ENCODE measurements at regions not wholly inside any gene's neighbourhood (a gene's known extent, or its start where the extent isn't known, plus 50 kb on each side); places are given as distances from the start of the nearest gene placed in this dataset.

DNA sequence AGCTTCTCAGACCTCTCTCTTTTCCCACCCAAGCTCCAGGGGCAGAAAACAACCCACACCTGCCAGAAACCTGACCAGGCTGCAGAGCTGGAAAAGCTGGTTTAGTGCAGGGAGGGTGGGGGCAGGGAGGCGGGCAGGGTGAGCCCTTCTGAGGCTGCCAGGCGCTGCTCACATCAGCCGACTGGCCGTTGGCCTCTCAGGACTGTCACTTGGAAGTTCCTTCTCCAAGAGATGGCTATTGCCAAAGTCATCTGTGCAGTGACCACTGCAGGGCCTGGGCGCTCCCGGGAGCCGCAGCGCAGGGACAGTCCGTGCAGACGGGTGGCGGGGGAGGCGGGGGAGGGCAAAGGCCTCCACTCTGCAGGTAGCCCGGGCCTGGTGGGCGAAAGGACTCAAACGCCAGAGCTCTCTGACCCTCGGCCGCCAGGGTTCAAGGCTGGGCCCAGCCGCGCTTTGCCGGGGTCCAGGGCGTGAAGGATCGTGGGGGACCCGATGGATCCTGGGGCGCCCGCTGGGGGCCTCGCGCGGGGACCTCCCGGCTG lies 205.0 kb upstream of the IER5L start:
- TF ChIP-seq MYC (IDR thresholded peaks at IDR 0.05; ENCODE audit: low read depth, low read length) (no peak), JUN (IDR thresholded peaks at IDR 0.05; ENCODE audit: borderline replicate concordance, insufficient read depth, insufficient read length, low read depth) (no peak)
- Histone ChIP-seq H3K9me3 (replicated peaks; ENCODE audit: control insufficient read depth, insufficient read depth, low read length) (no peaks in the 10 kb centered on the region), H3K4me2 (ENCODE audit: insufficient read depth, low read length) (peak overlapping the region; percentile 71), H3K27me3 (ENCODE audit: control insufficient read depth in 2 of 2, insufficient read depth in 2 of 2, low read length in 2 of 2) (no peaks in the 10 kb centered on the region), H4K20me1 (replicated peaks; ENCODE audit: control insufficient read depth, extremely low read depth, insufficient read depth, low read length) (no peaks in the 10 kb centered on the region), H2AFZ (ENCODE audit: low read depth, low read length) (peak overlapping the region; percentile 84), H3K4me3 (replicated peaks in 1 of 3; ENCODE audit: insufficient read depth in 1 of 3, low read depth in 1 of 3, low read length in 3 of 3) (peak overlapping the region; percentile 11 to 44 (median 38)), H3K9me1 (replicated peaks; ENCODE audit: control insufficient read depth, extremely low read depth, insufficient read depth, low read length) (no peaks in the 10 kb centered on the region), H3K79me2 (ENCODE audit: control insufficient read depth, insufficient read depth, low read length) (no peaks in the 10 kb centered on the region), H3K36me3 (ENCODE audit: control insufficient read depth in 2 of 2, extremely low read depth in 1 of 2, insufficient read depth in 2 of 2, low read length in 2 of 2) (no peaks in the 10 kb centered on the region), H3K27ac (ENCODE audit: insufficient read depth, low read depth, low read length) (no peak overlapping the region), H3K9ac (replicated peaks; ENCODE audit: extremely low read depth, insufficient read depth, low read length) (peak overlapping the region; percentile 39), H3K4me1 (ENCODE audit: control insufficient read depth, extremely low read depth, insufficient read depth, low read length) (peaks cover 2% of the 10 kb centered on the region)
- CTCF ChIA-PET, result interaction anchor here (0.8 to 1.4 kb wide), 10 partner anchors 13 to 251 kb away, joined by 3 to 5 read pairs (median 4); no protein-coding TSS in a partner anchor
- dilution Hi-C loops (cut with MboI; ENCODE audit: extremely low pct_ligation_motif_present, low sequenced_read_pairs) (no loop called here), intact Hi-C loops (cut with micrococcal nuclease) (loop anchor here (2.0 kb wide), 2 partner anchors 30 to 78 kb away; no protein-coding TSS in a partner anchor)
- no peak for DNase-seq (ENCODE audit: low read depth, low spot score)
- POLR2A ChIA-PET, result interaction anchor here (0.6 to 1.3 kb wide), 3 partner anchors 205 to 208 kb away, joined by 3 to 4 read pairs (median 3); partner anchors contain the start of gene IER5L
- FAIRE-seq, result peak; percentile 8
- BruUV-seq (replicated peaks), result no TSS peak

- Histone ChIP-seq H2AFZ (ENCODE audit: low read depth, low read length) (no peak overlapping the region), H3K4me1 (ENCODE audit: control insufficient read depth, extremely low read depth, insufficient read depth, low read length) (peaks cover 2% of the 10 kb centered on the region), H3K9me3 (replicated peaks; ENCODE audit: control insufficient read depth, insufficient read depth, low read length) (no peaks in the 10 kb centered on the region), H3K36me3 (ENCODE audit: control insufficient read depth in 2 of 2, extremely low read depth in 1 of 2, insufficient read depth in 2 of 2, low read length in 2 of 2) (no peaks in the 10 kb centered on the region), H3K9me1 (replicated peaks; ENCODE audit: control insufficient read depth, extremely low read depth, insufficient read depth, low read length) (no peaks in the 10 kb centered on the region), H3K9ac (replicated peaks; ENCODE audit: extremely low read depth, insufficient read depth, low read length) (no peak overlapping the region), H3K79me2 (ENCODE audit: control insufficient read depth, insufficient read depth, low read length) (no peaks in the 10 kb centered on the region), H3K27ac (ENCODE audit: insufficient read depth, low read depth, low read length) (no peak overlapping the region), H4K20me1 (replicated peaks; ENCODE audit: control insufficient read depth, extremely low read depth, insufficient read depth, low read length) (no peaks in the 10 kb centered on the region), H3K27me3 (ENCODE audit: control insufficient read depth in 2 of 2, insufficient read depth in 2 of 2, low read length in 2 of 2) (no peaks in the 10 kb centered on the region), H3K4me3 (replicated peaks in 1 of 3; ENCODE audit: insufficient read depth in 1 of 3, low read depth in 1 of 3, low read length in 3 of 3) (no peak overlapping the region), H3K4me2 (ENCODE audit: insufficient read depth, low read length) (no peak overlapping the region)
- dilution Hi-C loops (cut with MboI; ENCODE audit: extremely low pct_ligation_motif_present, low sequenced_read_pairs) (no loop called here), intact Hi-C loops (cut with micrococcal nuclease) (loop anchor here (2.0 kb wide), 2 partner anchors 30 to 78 kb away; no protein-coding TSS in a partner anchor)
- ChIA-PET POLR2A (interaction anchor here (1.3 kb wide), 1 partner anchor 204 kb away, joined by 3 read pairs; the partner anchor contains the start of gene IER5L), CTCF (interaction anchor here (0.8 to 1.3 kb wide), 4 partner anchors 226 to 251 kb away, joined by 3 to 5 read pairs (median 4); no protein-coding TSS in a partner anchor)
- no peak for TF ChIP-seq JUN (IDR thresholded peaks at IDR 0.05; ENCODE audit: borderline replicate concordance, insufficient read depth, insufficient read length, low read depth)
- TF ChIP-seq, protein P1, sequence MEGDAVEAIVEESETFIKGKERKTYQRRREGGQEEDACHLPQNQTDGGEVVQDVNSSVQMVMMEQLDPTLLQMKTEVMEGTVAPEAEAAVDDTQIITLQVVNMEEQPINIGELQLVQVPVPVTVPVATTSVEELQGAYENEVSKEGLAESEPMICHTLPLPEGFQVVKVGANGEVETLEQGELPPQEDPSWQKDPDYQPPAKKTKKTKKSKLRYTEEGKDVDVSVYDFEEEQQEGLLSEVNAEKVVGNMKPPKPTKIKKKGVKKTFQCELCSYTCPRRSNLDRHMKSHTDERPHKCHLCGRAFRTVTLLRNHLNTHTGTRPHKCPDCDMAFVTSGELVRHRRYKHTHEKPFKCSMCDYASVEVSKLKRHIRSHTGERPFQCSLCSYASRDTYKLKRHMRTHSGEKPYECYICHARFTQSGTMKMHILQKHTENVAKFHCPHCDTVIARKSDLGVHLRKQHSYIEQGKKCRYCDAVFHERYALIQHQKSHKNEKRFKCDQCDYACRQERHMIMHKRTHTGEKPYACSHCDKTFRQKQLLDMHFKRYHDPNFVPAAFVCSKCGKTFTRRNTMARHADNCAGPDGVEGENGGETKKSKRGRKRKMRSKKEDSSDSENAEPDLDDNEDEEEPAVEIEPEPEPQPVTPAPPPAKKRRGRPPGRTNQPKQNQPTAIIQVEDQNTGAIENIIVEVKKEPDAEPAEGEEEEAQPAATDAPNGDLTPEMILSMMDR (IDR thresholded peaks at IDR 0.05; ENCODE audit: extremely low read depth in 1 of 2, insufficient read depth in 1 of 2, low read depth in 1 of 2, low read length in 2 of 2), result no peak
- TF ChIP-seq FOS (IDR thresholded peaks at IDR 0.05; ENCODE audit: borderline replicate concordance, insufficient read depth, low read length), result no peak
- no peak for TF ChIP-seq POLR2AphosphoS5 (IDR thresholded peaks at IDR 0.05; ENCODE audit: insufficient read depth, low read depth, low read length)
- TF ChIP-seq POLR2A (IDR thresholded peaks at IDR 0.05; ENCODE audit: low read depth, low read length), result no peak
- TF ChIP-seq EZH2 (IDR thresholded peaks at IDR 0.05; ENCODE audit: borderline replicate concordance, low read depth, low read length, severe bottlenecking), result no peak
- no peak for DNase-seq (ENCODE audit: low read depth, low spot score)
- no TSS peak for BruUV-seq (replicated peaks)
- no peak for FAIRE-seq
These were observed 204.4 kb upstream of the IER5L start for GRCh38 chr9:129382281-129383018.

Data from endothelial cell of umbilical vein (primary cell).